Endodermal cell (in vitro differentiated cells): ENCODE measurements at regions not wholly inside any gene's neighbourhood (a gene's known extent, or its start where the extent isn't known, plus 50 kb on each side); places are given as distances from the start of the nearest gene placed in this dataset.

Source experiments
- DNase-seq: peaks from one replicate; pipeline ENCODE4 v3.0.0-alpha.2; 2017
- H3K27ac ChIP-seq: 2 replicates; pipeline ENCODE4 v1.5.1; 2013; ENCODE audit warnings: mild to moderate bottlenecking, low read depth, low read length, moderate library complexity
- H3K27me3 ChIP-seq: 2 replicates; pipeline ENCODE4 v1.6.1; 2013; ENCODE audit warnings: mild to moderate bottlenecking, low read length, moderate library complexity; ENCODE audit not compliant: insufficient read depth, control insufficient read depth, poor library complexity, severe bottlenecking
- H3K36me3 ChIP-seq: 2 replicates; pipeline ENCODE4 v1.7.0; 2013; ENCODE audit warnings: mild to moderate bottlenecking, low read length, moderate library complexity; ENCODE audit not compliant: control insufficient read depth, insufficient read depth
- H3K4me1 ChIP-seq: one replicate; pipeline ENCODE4 v1.7.0; 2013; ENCODE audit warnings: low read length; ENCODE audit not compliant: control insufficient read depth, insufficient read depth
- H3K4me3 ChIP-seq: 2 replicates; pipeline ENCODE4 v1.5.1; 2013; ENCODE audit warnings: mild to moderate bottlenecking, low read length, moderate library complexity
- H3K9ac ChIP-seq: 2 replicates; pipeline ENCODE4 v1.6.1; 2013; ENCODE audit warnings: mild to moderate bottlenecking, low read length, moderate library complexity; ENCODE audit not compliant: poor library complexity, severe bottlenecking; ENCODE audit errors: extremely low read depth
- H3K9me3 ChIP-seq: 2 replicates; pipeline ENCODE4 v1.6.1; 2013; ENCODE audit warnings: mild to moderate bottlenecking, low read length, moderate library complexity; ENCODE audit not compliant: control insufficient read depth
- H3K27ac Mint-ChIP-seq: 2 replicates; pipeline ENCODE4 v1.8.0; 2020; ENCODE audit warnings: mixed read lengths
- H3K27me3 Mint-ChIP-seq: 2 replicates; pipeline ENCODE4 v1.8.0; 2021; ENCODE audit warnings: mild to moderate bottlenecking, mixed read lengths; ENCODE audit not compliant: insufficient read depth
- H3K36me3 Mint-ChIP-seq: 2 replicates; pipeline ENCODE4 v1.8.0; 2020; ENCODE audit warnings: low read depth, mixed read lengths
- H3K4me1 Mint-ChIP-seq: 2 replicates; pipeline ENCODE4 v1.8.0; 2020; ENCODE audit warnings: mixed read lengths
- H3K4me3 Mint-ChIP-seq: 2 replicates; pipeline ENCODE4 v1.8.0; 2020; ENCODE audit warnings: mild to moderate bottlenecking, moderate library complexity, mixed read lengths
- H3K9me3 Mint-ChIP-seq: 2 replicates; pipeline ENCODE4 v1.8.0; 2020; ENCODE audit warnings: mild to moderate bottlenecking, mixed read lengths
- WGBS, 2 experiments: methylation state at CpG; one replicate each; pipeline versions ENCODE4 v1.1.5 to v1.1.7; 2013; ENCODE audit warnings: missing lambda C conversion rate in 2 of 2, mixed read lengths in 1 of 2; ENCODE audit not compliant: insufficient coverage in 1 of 2, insufficient read length in 1 of 2; 5-methylcytosine and 5-hydroxymethylcytosine counted together
- TF ChIP-seq, protein P1 (sequence below): fragments of 200-600 bp; sonication (generic); conservative IDR thresholded peaks from 2 replicates; pipeline ENCODE4 v1.5.0; 2021; ENCODE audit warnings: antibody characterized with exemption, mild to moderate bottlenecking

DNA sequence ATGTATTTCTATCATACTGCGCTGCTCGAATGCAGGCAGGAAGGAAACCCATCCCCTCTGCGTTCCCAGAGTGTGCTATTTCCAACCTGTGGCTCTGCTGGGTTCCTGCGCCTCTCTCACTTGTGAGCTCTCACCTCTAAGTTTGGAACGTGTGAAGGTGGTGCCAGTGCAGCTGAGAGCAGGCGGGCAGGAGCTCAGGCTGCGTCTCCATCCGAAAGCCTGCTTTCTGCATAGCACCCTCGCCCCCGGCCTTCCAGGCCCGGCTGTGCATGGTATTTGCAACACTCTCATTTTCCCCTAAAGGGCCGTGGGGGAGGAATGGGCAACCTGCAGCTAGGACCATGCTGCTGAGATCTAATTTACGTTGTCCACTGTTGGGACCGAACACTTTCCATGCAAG is 288.0 kb upstream of the TSHZ2 start:
- no peaks in the 10 kb centered on the region for H3K36me3 Mint-ChIP-seq
- H3K9ac ChIP-seq, result no peak overlapping the region
- no peak overlapping the region for H3K27ac Mint-ChIP-seq
- peaks cover 2% of the 10 kb centered on the region for H3K4me1 Mint-ChIP-seq
- H3K4me3 Mint-ChIP-seq, result no peak overlapping the region
- peaks cover 5% of the 10 kb centered on the region for H3K9me3 Mint-ChIP-seq
- H3K27me3 Mint-ChIP-seq, result peaks cover 54% of the 10 kb centered on the region
- H3K36me3 ChIP-seq, result no peaks in the 10 kb centered on the region
- H3K4me3 ChIP-seq, result no peak overlapping the region
- H3K27ac ChIP-seq, result no peak overlapping the region
- TF ChIP-seq, protein P1, sequence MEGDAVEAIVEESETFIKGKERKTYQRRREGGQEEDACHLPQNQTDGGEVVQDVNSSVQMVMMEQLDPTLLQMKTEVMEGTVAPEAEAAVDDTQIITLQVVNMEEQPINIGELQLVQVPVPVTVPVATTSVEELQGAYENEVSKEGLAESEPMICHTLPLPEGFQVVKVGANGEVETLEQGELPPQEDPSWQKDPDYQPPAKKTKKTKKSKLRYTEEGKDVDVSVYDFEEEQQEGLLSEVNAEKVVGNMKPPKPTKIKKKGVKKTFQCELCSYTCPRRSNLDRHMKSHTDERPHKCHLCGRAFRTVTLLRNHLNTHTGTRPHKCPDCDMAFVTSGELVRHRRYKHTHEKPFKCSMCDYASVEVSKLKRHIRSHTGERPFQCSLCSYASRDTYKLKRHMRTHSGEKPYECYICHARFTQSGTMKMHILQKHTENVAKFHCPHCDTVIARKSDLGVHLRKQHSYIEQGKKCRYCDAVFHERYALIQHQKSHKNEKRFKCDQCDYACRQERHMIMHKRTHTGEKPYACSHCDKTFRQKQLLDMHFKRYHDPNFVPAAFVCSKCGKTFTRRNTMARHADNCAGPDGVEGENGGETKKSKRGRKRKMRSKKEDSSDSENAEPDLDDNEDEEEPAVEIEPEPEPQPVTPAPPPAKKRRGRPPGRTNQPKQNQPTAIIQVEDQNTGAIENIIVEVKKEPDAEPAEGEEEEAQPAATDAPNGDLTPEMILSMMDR, result no peak
- no peaks in the 10 kb centered on the region for H3K4me1 ChIP-seq
- 86 to 95% methylated on average over 4 to 14 of the region's 14 CpGs for WGBS, 2 experiments
- H3K9me3 ChIP-seq, result no peaks in the 10 kb centered on the region
- peaks cover 21% of the 10 kb centered on the region for H3K27me3 ChIP-seq
- no peak for DNase-seq

GRCh38 chr20:52683761-52684160 is 288.4 kb upstream of the TSHZ2 start:
- H3K4me1 Mint-ChIP-seq, result peaks cover 6% of the 10 kb centered on the region
- peaks cover 54% of the 10 kb centered on the region for H3K27me3 Mint-ChIP-seq
- no peak for DNase-seq
- H3K9ac ChIP-seq, result no peak overlapping the region
- no peaks in the 10 kb centered on the region for H3K36me3 Mint-ChIP-seq
- H3K27ac Mint-ChIP-seq, result no peak overlapping the region
- WGBS, 2 experiments, result 83 to 87% methylated on average over 2 to 5 of the region's 5 CpGs
- peaks cover 5% of the 10 kb centered on the region for H3K9me3 Mint-ChIP-seq
- H3K4me3 ChIP-seq, result no peak overlapping the region
- no peaks in the 10 kb centered on the region for H3K36me3 ChIP-seq
- H3K27me3 ChIP-seq, result peaks cover 18% of the 10 kb centered on the region
- TF ChIP-seq, protein P1, result no peak
- H3K4me3 Mint-ChIP-seq, result no peak overlapping the region
- no peaks in the 10 kb centered on the region for H3K9me3 ChIP-seq
- no peaks in the 10 kb centered on the region for H3K4me1 ChIP-seq
- H3K27ac ChIP-seq, result no peak overlapping the region

DNA sequence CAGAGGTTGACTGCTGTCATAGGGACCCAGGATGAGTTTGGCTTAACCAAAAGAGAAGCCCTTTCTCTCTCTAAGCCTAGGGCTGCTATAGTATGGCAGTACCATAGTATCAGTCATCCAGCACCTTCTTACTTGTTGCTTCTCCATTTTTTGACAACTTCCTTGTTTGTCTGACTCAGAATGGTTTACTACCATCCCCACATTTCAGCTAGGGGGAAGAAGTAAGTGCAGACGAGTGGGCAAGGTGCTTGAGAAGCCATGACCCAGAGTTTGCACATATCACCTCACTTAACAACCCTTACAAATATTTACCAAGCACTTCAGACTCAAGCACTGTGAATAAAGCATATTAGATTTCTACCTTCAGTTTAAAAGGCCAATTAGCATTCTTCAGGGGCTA is 289.9 kb upstream of the TSHZ2 start:
- H3K4me1 ChIP-seq, result no peaks in the 10 kb centered on the region
- H3K4me3 ChIP-seq, result no peak overlapping the region
- no peaks in the 10 kb centered on the region for H3K36me3 ChIP-seq
- no peak overlapping the region for H3K27ac ChIP-seq
- Mint-ChIP-seq H3K9me3 (peaks cover 5% of the 10 kb centered on the region), H3K36me3 (no peaks in the 10 kb centered on the region), H3K27ac (no peak overlapping the region), H3K4me1 (peaks cover 12% of the 10 kb centered on the region), H3K27me3 (peaks cover 46% of the 10 kb centered on the region), H3K4me3 (no peak overlapping the region)
- no peaks in the 10 kb centered on the region for H3K9me3 ChIP-seq
- no peak for DNase-seq
- H3K27me3 ChIP-seq, result peaks cover 11% of the 10 kb centered on the region
- no peak overlapping the region for H3K9ac ChIP-seq
- 83% methylated on average over 1 of the region's 1 CpG; no CpG with 5 or more reads in 1 of the 2 experiments for WGBS, 2 experiments
- TF ChIP-seq, protein P1, result no peak
